Gastrocnemius medialis (tissue), 4 donors: ENCODE measurements at regions not wholly inside any gene's neighbourhood (a gene's known extent, or its start where the extent isn't known, plus 50 kb on each side); places are given as distances from the start of the nearest gene placed in this dataset.
"Not testable (repeated sequence)": the region's sequence is repeated elsewhere in the genome, so short reads cannot be mapped to it uniquely, and the experiment has no call there.

ENCODE experiments used
- ATAC-seq, 2 donors: fragments of 150-250 bp; one replicate each; pipeline ENCODE4 v1.9.1; 2016
- DNase-seq, 2 donors: peaks; one replicate each; pipeline ENCODE4 v3.0.0-alpha.2; 2019
- H3K27ac ChIP-seq, 4 donors: fragments of 200-600 bp; sonication (generic); 1 replicate in 1 of 4; 2 replicates in 3 of 4; pipeline ENCODE4 v1.5.1; 2016 to 2018; ENCODE audit warnings: mild to moderate bottlenecking in 2 of 4, moderate library complexity in 1 of 4
- H3K27me3 ChIP-seq, 3 donors: fragments of 200-600 bp; sonication (generic) in 2 of 3; 1 replicate in 1 of 3; 2 replicates in 2 of 3; pipeline versions ENCODE4 v1.5.1 to v1.6.0; 2016 to 2019; ENCODE audit warnings: mild to moderate bottlenecking in 1 of 3, moderate library complexity in 1 of 3
- H3K36me3 ChIP-seq, 2 donors: fragments of 200-600 bp; sonication (generic) in 1 of 2; one replicate each; pipeline ENCODE4 v1.5.1; 2017 to 2018
- H3K4me1 ChIP-seq, 2 donors: fragments of 200-600 bp; sonication (generic) in 1 of 2; one replicate each; pipeline ENCODE4 v1.5.1; 2016 to 2017; ENCODE audit warnings: mild to moderate bottlenecking in 2 of 2
- H3K4me3 ChIP-seq, 4 donors: fragments of 200-600 bp; sonication (generic) in 3 of 4; 1 replicate in 1 of 4; 2 replicates in 3 of 4; pipeline ENCODE4 v1.5.1; 2016 to 2019; ENCODE audit warnings: mild to moderate bottlenecking in 2 of 4
- H3K9me3 ChIP-seq, 3 donors: fragments of 200-600 bp; sonication (generic) in 2 of 3; 1 replicate in 1 of 3; 2 replicates in 2 of 3; pipeline ENCODE4 v1.5.1; 2016 to 2019
- CTCF ChIP-seq, 5 experiments: fragments of 450-650 bp in 3 of 5; fragments of 200-600 bp in 2 of 5; sonication (generic) in 2 of 5; IDR thresholded peaks in 4 of 5; conservative IDR thresholded peaks in 1 of 5; 1 replicate in 4 of 5; 2 replicates in 1 of 5; pipeline ENCODE4 v1.5.1; 2016 to 2019; ENCODE audit warnings: antibody characterized with exemption in 5 of 5, mild to moderate bottlenecking in 3 of 5, moderate library complexity in 3 of 5
- POLR2A ChIP-seq, 2 donors: fragments of 450-650 bp; IDR thresholded peaks; one replicate each; pipeline ENCODE4 v1.6.1; 2017; ENCODE audit warnings: antibody characterized with exemption in 2 of 2, mild to moderate bottlenecking in 2 of 2, moderate library complexity in 2 of 2
- in situ Hi-C, 4 donors: fragments of 200-750 bp; cut with MboI; loops; one replicate each; pipeline versions ENCODE4 v1.15.0 to v1.8.0; 2017; ENCODE audit warnings: low sequenced_read_pairs in 4 of 4
- intact Hi-C: fragments of 100-400 bp; cut with DNase I; formaldehyde crosslinking; loops from one replicate; pipeline ENCODE4 v1.15.1; 2023; ENCODE audit warnings: low total_unique reads

DNA sequence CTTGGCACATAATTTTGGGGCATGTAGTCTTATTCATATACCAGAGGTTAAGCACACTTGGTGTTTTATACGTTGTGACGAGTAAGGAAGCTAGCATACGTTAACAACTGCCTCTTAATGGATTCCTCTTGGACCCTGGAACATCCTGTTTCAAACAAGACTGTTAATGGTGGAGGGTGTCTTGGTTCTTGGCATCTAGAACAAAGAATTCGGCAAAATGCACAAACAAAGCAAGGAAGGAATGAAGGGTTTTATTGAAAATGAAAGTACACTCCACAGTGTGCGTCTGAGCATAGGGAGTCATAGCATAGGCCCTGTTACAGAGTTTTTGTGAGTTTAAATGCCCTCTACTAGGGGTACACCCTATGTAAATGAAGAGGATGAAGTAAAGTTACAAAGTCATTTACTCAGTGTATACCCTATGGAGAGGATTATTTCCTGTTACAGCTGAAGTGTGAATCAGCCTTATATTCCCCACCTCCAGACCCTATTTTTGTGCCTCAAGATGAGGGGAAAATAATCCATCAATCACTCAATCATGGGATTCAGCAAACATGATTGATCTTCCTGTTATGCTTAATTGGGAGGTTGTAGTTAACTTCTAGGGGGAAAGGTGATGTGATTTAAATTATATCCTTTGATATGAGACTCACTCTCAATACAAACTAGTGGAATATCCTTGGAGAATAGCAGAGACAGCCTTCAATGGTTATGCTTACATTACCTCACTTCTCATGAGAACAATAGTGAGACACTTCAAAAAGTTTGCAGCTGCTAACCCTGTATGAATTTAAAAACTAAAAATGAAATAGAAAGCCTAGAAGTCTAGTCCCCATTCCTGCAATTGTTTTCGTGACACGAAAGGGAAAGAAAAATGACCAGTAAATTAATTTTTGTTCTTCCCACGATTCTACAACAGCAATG, 84.9 kb upstream of the MYO10 start:
- DNase-seq, result no peak
- in situ Hi-C loops (no loop called here), intact Hi-C loops (no loop called here)
- Histone ChIP-seq H3K36me3 (no peaks in the 10 kb centered on the region), H3K4me3 (peak overlapping the region in 1 of 4 donors; percentile 24), H3K4me1 (no peaks in the 10 kb centered on the region), H3K9me3 (no peaks in the 10 kb centered on the region), H3K27me3 (no peaks in the 10 kb centered on the region), H3K27ac (peak overlapping the region; percentile 13 to 55 (median 36))
- ATAC-seq, result no peak
- TF ChIP-seq CTCF (IDR thresholded peaks at IDR 0.05 in 4 of 5, conservative IDR thresholded peaks at IDR 0.05 in 1 of 5) (no peak), POLR2A (IDR thresholded peaks at IDR 0.05) (no peak)

DNA sequence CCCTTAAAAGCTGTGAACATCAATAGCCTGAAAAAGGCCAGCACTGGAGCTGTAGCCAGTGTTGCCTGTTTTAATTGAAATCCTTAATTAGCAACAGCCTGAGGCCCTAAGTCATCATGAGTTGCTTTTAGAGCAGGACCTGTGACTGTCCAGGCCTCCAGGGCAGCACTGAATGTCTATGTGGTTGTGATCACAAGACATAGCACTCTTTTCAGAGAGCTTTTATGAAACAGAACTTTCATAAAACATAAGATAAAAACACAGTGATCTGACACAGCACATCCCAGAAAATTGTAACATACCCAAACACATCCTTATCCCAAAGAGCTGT, 85.5 kb upstream of the MYO10 start:
- H3K4me3 ChIP-seq, result no peak overlapping the region
- no peaks in the 10 kb centered on the region for H3K9me3 ChIP-seq
- H3K27me3 ChIP-seq, result no peaks in the 10 kb centered on the region
- no peak for DNase-seq
- intact Hi-C loops (no loop called here), in situ Hi-C loops (no loop called here)
- peak overlapping the region in 2 of 4 donors; percentile 32 to 55 for H3K27ac ChIP-seq
- no peaks in the 10 kb centered on the region for H3K36me3 ChIP-seq
- H3K4me1 ChIP-seq, result no peaks in the 10 kb centered on the region
- TF ChIP-seq POLR2A (IDR thresholded peaks at IDR 0.05), result no peak
- no peak for TF ChIP-seq CTCF (IDR thresholded peaks at IDR 0.05 in 4 of 5, conservative IDR thresholded peaks at IDR 0.05 in 1 of 5)
- no peak for ATAC-seq

- intact Hi-C loops, result no loop called here
- no peaks in the 10 kb centered on the region for H3K9me3 ChIP-seq
- in situ Hi-C loops, result no loop called here
- H3K27ac ChIP-seq, result no peak overlapping the region
- H3K4me1 ChIP-seq, result no peaks in the 10 kb centered on the region
- ATAC-seq (no peak), DNase-seq (no peak)
- H3K27me3 ChIP-seq, result no peaks in the 10 kb centered on the region
- no peaks in the 10 kb centered on the region for H3K36me3 ChIP-seq
- TF ChIP-seq CTCF (IDR thresholded peaks at IDR 0.05 in 4 of 5, conservative IDR thresholded peaks at IDR 0.05 in 1 of 5) (no peak), POLR2A (IDR thresholded peaks at IDR 0.05) (no peak)
- no peak overlapping the region for H3K4me3 ChIP-seq
Observed at GRCh38 chr5:17022296-17022695, 86.2 kb upstream of the MYO10 start.

DNA sequence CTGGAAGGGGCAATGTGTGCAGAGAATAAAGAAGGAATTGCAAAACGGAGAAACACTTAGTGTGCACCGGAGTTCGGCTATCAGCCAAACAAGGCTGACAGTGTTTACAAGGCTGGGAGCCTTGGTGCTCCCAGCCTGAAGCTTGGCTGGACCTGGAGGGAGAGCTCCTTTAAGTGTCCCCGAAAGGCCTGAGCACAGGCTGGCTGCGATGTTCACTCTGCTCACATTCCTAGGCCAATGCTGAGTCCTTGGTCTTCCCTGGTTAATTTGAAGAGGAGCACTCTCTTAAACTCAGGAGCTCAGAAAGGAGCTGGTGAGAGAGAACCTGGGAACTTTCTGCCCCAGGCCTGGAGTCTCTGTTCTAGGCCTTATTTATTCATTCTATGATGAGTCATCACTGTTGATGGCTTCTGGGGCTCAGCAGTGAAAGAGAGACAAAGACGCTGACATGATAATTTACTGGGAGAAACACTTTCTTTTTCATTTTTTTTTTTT, 88.6 kb upstream of the MYO10 start:
- in situ Hi-C loops (no loop called here), intact Hi-C loops (no loop called here)
- Histone ChIP-seq H3K4me1 (no peaks in the 10 kb centered on the region), H3K9me3 (no peaks in the 10 kb centered on the region), H3K27ac (no peak overlapping the region), H3K4me3 (no peak overlapping the region), H3K36me3 (no peaks in the 10 kb centered on the region), H3K27me3 (no peaks in the 10 kb centered on the region)
- DNase-seq (no peak), ATAC-seq (no peak)
- TF ChIP-seq CTCF (IDR thresholded peaks at IDR 0.05 in 4 of 5, conservative IDR thresholded peaks at IDR 0.05 in 1 of 5), result no peak
- no peak for TF ChIP-seq POLR2A (IDR thresholded peaks at IDR 0.05)

DNA sequence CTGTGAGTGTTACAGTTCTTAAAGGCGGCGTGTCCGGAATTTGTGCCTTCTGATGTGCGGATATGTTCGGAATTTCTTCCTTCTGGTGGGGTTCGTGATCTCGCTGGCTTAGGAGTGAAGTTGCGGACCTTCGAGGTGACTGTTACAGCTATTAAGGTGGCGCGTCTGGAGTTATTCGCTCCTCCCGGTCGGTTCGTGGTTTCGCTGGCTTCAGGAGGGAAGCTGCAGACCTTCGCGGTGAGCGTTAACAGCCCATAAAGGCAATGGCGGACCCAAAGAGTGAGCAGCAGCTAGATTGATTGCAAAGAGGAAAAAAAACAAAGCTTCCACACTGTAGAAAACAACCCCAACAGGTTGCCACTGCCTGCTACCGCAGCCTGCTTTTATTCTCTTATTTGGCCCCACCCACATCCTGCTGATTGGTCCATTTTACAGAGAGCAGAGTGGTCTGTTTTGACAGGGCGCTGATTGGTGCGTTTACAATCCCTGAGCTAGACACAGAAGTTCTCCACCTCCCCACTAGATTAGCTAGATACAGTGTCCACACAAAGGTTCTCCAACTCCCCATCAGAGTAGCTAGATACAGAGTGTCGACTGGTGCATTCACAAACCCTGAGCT, 95.7 kb upstream of the MYO10 start:
- H3K36me3 ChIP-seq, intact Hi-C loops, H3K27me3 ChIP-seq, ATAC-seq, H3K4me3 ChIP-seq, in situ Hi-C loops, DNase-seq, H3K4me1 ChIP-seq, H3K9me3 ChIP-seq, H3K27ac ChIP-seq: not testable (repeated sequence)

GRCh38 chr5:17032314-17032985, 96.4 kb upstream of the MYO10 start:
- H3K36me3 ChIP-seq, intact Hi-C loops, DNase-seq, in situ Hi-C loops, H3K27me3 ChIP-seq, H3K4me3 ChIP-seq, H3K4me1 ChIP-seq, H3K27ac ChIP-seq, ATAC-seq, H3K9me3 ChIP-seq: not testable (repeated sequence)

DNA sequence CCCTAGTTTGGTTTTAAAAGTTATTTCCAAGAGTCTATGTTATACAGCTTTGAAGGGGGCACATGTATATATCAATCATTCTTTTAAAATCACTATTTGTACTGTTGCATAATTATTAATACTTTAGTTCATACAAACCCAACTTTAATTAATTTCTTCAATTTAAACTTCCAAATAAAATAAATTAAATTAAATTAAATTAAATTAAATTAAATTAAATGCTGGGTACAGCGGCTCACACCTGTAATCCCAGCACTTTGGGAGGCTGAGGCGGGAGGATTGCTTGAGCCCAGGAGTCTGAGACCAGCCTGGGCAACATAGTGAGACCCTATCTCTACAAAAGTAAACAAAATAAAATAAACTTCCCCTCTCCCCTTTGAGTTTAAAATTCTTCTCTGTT, 98.9 kb upstream of the MYO10 start:
- H3K4me1 ChIP-seq, H3K27me3 ChIP-seq, H3K4me3 ChIP-seq, H3K36me3 ChIP-seq, DNase-seq, intact Hi-C loops, H3K9me3 ChIP-seq, ATAC-seq, H3K27ac ChIP-seq, in situ Hi-C loops: not testable (repeated sequence)
